Middle frontal gyrus (tissue), 1 donor: ENCODE measurements at regions not wholly inside any gene's neighbourhood (a gene's known extent, or its start where the extent isn't known, plus 50 kb on each side); places are given as distances from the start of the nearest gene placed in this dataset.
A peak's percentile ranks its signal among the peaks of the same experiment; 100 is the strongest.

ENCODE experiments used
- DNase-seq: peaks from one replicate; pipeline ENCODE4 v3.0.0-alpha.2; 2015; ENCODE audit warnings: low spot score; ENCODE audit errors: extremely low spot score

DNA sequence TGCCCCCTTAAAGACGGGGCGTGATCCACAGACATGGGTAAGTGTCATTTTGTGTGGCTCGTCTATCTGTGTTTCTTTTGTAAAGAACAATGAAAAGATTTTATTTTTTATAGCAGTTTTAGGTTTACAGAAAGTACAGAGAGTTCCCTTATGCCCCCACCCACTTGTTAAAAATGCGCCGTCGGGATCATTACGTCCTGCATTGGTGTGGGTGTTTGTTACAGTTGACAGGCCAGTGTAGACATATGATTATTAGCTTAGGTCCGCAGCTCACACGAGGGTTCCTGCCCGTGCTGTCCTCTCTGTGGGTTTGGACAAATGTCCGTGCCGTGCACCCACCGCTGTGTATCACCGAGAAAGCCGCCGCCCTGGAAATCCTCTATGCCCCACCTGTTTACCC lies 50.5 kb downstream of the RGS12 start:
- no peak for DNase-seq

DNA sequence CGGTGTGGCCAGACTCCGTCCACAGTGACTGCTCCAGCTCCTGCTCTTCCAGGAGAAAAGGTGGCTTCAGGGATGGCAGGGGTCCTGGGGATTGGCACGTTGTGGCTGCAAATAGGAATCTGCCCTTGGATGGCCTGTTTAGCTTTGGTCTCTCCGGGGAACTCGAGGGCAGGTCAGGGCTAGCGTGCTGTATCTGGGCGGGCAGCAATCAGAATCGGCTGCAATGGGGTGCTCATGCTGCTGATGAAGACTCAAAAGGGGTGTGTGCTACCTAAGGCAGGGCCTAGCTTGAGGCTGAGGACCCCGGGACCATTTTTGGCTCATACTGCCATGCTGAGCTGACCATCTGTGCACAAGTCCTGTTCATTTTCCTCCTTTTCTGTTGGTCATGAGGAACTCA lies 51.3 kb downstream of the RGS12 start:
- no peak for DNase-seq

DNA sequence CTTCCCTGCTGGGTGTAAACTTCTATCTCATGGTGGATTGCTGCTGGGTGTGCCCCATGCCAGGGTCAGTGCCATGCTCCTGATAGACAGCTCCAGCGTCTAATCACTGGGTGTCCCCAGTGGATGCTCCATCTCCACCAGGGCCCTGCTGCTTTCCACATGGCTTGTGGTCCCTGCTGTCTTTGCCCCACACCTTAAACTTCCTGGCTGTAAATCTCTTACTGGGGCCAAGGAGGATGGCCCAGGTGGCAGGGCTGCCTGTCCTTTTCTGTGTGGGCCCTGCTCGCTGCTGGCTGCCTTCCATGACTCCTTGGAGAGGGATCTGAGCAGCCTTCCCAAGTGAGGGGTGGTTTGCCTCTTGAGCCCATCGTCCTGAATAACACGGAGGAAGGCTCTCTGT lies 51.8 kb downstream of the RGS12 start:
- DNase-seq: no peak

DNA sequence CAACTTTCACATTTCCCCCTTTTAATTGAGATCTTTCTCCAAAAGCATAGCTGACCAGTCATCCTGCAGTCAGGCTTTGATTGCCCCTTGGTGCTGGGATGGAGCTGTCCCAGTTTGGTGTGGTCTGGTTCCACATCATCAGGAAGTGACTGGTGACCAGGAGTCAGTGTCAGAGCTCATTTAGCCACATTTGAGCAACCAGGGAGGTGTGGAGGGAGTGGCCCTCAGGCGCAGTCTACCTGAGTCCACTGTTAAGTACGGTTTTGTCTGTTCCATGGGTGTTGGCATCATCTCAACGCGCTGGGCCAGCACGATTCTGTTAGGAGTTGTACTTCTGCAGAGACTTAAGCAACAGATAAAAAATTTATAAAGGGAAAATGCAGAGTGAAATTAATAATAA lies 52.6 kb downstream of the RGS12 start:
- no peak for DNase-seq

DNA sequence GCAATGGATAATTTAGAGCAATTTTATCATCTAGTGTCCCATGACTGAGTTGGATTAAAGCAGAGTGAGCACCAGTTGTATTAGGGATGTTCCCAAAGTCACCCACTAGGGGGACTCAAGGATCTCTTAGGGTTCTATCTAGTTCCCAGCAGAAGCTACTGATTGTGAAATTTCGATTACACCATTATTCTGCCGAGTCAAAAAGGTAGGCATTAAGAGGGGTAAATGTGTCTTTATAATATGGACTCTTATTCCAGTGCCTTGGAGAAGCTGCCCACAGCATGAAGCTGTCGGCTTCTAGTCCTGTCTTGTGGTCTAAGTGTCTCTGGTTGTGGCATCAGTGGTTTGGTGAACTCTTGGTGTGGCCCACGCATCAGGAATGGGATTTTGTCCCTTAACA lies 53.3 kb downstream of the RGS12 start:
- peak; percentile 58 for DNase-seq

DNA sequence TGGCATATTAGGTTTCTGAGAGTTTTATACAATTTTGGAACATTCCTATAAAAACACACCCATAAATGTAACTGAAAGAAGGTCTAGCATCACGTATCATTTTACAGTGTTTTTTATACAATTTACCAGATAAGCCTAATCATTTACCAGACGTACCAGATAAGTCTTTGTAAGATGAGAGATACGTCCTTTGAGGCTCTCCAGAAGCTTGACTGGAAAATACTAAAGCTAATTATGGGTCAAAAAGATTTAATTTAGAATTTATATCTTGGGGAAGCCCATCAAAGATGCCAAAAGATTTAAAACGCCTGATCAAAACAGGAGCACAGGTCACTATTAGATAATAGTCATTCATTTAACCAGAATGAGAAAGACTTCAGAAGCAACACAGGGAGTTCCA lies 55.0 kb downstream of the RGS12 start:
- no peak for DNase-seq

DNA sequence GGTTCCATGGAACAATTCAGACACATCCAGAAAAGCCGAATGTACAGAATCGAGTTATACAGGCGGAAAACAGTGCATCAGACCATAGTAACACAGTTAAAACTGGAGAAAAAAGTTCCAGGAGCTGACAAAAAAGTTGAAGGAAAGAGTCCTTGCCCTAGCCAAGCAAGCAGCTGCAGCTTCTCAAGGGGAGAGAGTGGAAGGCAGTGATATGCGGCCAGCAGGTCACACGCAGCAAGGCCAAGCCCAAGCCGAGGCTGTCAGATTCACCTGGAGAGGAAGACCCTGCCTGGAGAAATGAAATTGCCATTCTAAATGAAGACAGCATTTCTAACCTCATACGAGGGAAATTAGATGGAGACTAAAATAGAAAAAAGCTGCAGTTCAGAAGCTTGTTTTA lies 55.8 kb downstream of the RGS12 start:
- no peak for DNase-seq

DNA sequence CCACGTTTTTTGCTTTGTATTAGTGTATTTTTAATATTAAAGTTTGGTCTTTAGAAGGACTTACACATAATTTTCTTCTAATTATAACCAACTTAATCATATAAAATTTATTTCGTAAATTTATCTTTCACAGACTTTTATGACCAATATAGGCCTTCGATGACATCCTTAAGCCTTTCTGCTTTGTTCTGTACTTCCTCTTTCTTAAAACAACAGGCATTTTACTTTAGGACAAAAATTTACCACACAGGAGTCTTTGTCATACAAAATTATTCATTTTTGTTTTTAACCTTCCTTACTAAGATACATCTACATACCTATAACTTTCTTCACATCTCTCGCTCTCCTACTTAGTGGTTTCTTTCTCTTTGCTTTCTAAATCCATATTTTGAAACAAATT lies 56.3 kb downstream of the RGS12 start:
- DNase-seq: no peak

DNA sequence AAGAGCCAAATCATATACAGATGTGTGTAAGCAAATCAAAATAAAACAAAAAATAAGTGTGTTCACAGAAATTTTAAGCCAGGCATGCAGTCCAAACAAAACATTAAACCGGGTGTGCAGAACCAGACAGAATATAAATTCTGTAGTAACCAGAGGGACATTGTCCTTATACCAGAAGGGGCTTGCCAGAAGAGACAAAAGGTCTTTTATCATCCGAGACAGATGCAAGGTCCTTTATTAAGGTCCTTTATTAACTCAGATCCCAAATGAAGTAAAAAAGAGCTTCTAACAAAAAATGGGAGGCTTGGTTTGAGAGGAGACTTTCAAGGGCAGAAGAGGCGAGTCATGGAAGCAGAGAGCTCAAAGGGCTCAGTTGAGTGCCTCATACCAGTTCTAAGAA lies 59.2 kb downstream of the RGS12 start:
- no peak for DNase-seq

DNA sequence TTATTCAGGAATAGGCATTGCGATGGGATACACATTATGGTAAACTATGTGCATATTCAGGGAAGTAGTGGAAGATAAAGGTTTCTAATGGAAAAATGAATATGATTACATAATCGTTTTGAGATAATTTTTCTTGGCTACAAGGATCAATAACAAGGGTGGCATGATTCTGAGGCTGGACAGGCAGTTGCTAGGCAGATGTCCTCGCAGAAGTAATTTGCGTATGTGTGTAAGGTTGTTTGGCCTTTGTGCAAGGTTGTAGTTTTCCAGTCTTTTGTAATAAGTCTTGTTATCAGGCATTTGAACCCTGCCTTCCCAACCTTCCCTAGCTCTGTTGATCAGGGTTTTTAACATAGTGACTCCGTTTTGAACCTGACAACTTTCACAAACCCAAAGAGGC lies 59.7 kb downstream of the RGS12 start:
- DNase-seq: no peak

DNA sequence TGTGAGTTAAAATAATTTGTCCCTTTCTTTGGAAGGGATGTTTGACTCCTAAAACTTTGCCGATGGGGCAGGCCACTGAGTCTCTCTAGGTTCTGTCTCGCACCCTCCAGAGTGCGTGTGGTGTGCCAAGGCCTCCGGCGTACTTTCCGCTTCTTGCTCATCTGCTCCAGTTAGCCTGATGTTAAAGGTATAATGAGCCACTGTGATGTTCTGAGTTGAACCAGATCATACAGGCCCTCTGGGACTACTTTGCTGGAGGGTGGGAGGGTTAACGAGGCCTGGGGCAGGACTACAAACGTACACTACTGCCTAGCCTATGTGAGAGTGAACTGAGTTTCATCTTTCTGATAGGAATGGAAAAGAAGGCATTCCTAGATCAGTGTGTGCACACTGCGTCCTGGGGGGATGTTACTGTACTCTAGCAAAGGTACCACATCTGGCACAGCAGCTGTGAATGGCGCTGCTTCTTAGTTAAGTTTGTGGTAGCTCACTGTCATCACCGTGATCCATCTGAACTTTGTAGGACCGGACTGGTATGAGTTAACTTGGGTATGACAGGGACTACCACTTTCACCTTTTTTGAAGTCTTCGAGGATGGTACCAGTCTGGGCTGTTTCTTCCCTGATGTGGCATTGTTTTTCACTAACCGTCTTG lies 60.2 kb downstream of the RGS12 start:
- DNase-seq: no peak

DNA sequence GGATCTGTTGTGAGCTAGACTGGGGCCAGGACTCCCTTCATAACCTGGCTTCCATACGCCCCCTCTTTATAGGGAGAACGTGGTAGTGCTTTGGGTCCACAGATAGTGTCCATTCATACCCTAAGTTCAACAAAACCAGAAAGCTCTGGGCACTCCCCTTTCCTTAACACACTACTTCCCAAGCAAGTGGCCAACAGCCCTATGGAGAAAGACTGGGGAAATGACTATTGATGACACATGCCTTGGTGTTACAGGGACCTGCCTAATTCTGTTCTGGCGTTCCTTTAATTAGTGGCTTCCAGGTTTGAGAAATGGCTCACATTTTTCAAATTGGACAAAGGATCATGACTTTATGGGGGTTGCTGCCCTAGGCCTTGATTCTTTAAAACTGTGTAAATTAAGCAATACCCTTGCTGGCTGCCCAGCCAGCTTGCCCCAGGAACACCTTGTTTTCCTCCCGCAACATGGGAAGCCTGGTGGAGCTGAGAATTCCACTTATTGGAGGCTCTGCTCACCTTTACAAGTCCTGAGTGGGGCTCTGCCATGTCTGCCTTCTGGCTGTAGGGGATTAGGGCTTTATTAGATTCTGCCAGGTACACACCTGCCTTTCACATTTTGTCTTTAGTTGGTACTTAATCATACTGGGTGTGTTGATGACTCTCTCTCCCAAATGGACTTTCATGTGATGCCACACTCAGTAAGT lies 61.1 kb downstream of the RGS12 start:
- no peak for DNase-seq

DNA sequence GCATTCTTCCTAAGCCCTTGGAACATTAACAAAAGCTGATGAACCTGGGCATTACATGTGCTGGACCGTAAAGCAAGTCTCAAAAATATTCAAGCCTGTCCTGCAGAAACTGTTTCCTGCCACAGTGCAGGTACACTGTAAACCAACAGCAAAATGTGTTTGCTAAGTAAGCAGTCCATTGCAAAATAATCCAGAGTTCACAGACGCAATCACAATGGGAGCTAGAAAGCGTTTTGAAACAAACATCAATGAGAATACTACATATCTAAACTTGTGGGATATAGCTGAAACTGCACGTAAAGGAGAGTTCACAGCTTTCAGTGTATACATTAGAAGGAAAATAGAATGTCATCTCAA lies 61.6 kb downstream of the RGS12 start:
- DNase-seq: no peak

DNA sequence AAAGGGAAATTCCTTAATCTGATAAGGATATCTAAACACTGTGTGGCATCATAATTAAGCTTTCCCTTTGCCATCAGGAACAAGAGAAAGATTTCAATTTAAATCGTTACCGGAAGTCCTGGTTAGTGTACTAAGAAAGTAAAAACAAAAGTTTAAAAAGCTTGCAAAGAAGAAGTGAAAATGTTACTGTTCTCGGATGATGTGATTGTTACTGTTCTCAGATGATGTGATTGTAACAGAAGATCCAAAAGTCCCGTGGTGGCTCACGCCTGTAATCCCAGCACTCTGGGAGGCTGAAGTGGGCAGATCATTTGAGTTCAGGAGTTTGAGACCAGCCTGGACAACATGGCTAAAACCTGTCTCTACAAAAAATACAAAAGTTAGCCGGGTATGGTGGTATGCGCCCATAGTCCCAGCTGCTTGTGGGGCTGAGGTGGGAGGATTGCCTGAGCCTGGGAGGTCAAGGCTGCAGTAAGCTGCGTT lies 62.5 kb downstream of the RGS12 start:
- no peak for DNase-seq

DNA sequence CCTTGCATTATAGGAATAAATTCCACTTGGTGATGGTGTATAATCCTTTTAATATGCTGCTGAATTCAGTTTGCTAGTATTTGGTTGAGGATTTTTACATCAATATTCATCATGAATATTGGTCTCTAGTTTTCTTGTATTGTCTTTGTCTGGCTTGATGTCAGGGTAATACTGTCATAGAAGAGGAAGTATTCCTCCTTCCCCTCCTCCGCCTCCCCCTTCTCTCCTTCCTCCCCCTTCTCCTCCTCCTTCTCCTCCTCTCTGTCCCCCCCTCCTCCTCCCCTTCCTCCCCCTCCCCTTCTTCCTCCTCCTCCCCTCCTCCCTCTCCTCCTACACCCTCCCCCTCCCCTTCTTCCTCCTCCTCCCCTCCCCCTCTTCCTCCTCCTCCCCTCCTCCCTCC lies 65.8 kb downstream of the RGS12 start:
- no peak for DNase-seq

DNA sequence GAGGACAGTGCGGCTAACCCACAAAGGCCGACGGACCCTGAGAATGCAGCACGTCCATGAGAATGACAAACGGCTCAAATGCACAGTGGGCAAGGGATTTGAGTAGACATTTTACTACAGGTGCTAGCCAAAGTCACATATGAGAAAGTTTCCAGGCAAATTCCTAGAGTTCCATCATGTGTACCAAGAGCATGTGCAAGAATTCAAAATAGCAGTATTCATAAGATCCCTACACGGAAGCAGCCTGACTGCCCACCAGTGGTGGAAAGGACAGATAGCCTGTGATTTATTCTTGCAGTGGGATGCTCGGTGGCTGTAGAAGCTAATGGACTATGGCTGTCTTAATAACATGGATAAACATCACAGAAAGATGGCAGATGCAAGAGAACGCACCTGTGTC lies 68.0 kb downstream of the RGS12 start:
- no peak for DNase-seq

DNA sequence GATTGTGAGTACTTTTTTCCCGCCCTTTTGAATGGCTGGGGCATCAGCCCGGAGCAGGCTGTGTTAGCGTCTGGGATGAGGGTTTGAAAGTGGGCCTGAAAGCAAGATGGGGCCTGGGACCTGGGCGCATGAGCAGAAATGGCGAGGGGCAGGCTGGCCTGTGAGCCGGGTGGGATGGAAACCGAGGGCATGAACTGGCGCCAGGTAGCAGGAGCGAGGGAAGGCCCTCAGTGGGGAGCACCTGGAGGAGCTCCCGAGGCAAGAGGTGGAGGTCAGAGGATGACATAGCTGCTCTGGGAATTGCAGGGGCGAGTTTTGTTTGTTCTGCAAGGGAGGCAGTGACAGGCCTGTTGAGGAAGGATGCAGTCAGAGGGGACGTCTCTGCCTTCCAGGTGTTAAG lies 68.6 kb downstream of the RGS12 start:
- no peak for DNase-seq

DNA sequence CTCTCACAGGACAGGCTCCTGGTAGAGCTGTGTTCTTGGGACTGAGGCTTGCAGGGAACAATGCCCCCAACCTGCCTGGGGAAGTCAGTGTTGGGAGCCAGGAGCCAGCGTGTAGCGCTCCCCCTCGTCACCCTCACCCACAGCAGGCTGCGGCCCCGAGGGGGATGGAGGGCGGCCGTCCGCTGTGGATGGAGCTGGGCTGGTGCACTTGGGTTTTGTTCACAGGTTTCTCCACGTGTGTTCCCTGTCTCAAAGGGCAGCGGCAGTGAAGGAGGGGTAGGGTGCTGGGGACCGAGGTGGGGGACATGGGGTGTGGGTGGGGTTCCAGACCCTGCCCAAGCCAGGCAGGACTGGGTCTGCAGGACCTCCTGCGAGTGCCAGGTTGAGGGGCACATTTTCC lies 69.1 kb downstream of the RGS12 start:
- no peak for DNase-seq

DNA sequence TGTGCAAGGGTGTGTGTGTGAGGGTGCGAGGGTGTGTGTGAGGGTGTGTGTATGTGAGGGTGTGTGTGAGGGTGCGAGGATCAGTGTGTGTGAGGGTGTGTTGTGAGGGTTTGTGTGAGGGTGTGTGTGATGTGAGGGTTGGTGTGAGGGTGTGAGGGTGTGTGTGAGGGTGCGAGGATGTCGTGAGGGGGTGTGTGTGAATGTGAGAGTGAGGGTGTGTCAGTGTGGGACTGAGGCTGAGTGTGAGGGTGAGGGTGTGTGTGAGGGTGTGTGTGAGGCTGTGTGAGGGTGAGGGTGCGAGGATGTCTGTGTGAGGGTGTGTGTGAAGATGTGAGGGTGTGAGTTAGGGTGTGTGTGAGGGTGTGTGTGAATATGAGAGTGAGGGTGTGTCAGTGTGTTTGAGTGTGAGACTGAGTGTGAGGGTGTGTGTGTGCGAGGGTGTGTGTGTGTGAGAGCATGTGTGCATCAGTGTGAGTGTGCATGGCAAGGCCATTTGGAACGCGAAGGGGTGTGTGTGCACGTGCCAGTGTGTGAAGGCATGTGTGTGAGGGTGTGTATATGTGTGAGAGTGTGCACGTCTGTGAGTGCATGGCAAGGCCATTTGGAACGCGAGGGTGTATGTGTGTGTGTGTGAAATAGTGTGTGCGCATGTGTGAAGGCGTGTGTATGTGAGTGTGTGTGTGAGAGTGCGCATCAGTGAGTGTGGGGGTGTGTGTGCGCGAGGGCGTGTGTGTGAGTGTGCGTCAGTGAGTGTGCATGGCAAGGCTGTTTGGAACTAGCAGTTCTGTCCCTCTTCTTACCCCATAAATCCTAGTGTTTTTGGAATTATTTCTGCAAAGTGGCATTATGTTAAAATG lies 69.8 kb downstream of the RGS12 start:
- DNase-seq: no peak

DNA sequence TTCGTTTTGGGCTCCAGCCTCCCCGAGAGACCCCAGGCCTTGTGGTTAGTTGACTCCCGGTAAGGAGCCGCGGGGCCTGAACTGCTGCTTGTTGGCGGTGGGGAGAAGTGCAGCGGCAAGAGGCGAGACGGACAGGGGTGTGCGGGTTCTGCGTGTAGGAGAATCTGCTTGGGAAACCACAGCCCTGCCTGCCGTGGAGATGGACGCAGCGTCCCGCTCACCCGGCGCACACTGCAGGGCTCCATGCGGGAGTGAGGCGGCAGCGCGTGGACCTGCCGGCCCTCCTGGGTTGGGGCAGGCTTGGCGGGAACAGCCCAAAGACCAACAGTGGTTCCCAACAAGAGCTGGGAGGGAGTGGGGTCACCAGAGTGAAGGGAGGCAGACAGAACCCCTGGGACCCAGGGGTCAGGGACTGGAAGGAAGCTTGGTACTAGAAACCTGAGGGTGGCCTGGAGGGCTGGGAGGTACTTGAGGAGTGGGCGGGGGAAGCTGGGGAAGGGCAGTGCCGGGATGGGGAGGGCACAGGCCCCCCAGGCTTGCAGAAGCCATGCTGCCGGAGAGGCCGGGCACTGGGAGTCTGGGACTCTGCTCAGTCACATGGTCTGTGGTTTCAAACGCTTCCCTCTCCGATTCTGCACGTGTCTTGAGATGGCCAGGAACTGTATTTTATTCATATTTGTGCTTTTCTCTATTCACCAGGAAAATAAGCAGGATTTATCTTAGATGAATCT lies 70.8 kb downstream of the RGS12 start:
- no peak for DNase-seq

DNA sequence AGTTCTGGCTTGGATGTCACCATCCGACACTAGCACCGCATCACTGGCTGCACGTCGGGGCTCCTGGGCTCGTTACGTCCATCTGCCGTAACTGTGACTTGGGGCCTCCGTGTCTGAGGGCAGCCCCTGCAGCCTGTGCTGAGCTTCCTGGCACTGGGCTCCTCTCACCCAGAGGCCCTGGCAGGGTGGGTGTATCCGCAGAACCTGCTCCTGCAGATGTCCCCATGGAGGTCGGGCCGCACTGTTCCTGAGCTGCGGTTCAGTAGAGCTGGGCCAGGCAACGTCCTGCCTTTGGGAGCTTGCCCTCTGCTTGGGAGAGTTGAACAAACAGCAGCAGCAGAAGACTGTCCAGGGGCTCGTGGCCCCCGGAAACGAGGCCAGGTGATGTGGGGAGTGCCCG lies 71.4 kb downstream of the RGS12 start:
- no peak for DNase-seq
